HG02678 (cell line): ENCODE measurements at regions not wholly inside any gene's neighbourhood (a gene's known extent, or its start where the extent isn't known, plus 50 kb on each side); places are given as distances from the start of the nearest gene placed in this dataset.

Source experiments
- ATAC-seq: cut with Tn5 transposase; IDR thresholded peaks from one replicate; pipeline ENCODE4 v1.9.1; 2021; ENCODE audit warnings: mild to moderate bottlenecking, moderate library complexity; ENCODE audit not compliant: unreplicated experiment

DNA sequence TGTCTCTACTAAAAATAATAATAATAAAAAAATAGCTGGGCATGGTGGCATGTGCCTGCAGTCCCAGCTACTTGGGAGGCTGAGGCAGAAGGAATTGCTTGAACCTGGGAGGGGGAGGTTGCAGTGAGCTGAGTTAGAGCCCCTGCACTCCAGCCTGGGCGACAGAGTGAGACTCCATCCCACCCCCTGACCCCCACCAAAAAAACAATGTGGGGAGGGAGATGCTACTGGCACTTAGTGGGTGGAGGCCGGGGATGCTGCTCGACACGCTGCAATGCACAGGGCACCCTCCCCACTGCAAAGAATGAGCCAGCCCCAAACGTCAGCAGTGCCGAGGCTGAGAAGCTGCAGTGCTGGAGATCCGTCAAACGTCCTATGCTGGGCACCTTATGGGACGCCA lies 77.5 kb upstream of the MAP1LC3B2 start:
- ATAC-seq: no peak

DNA sequence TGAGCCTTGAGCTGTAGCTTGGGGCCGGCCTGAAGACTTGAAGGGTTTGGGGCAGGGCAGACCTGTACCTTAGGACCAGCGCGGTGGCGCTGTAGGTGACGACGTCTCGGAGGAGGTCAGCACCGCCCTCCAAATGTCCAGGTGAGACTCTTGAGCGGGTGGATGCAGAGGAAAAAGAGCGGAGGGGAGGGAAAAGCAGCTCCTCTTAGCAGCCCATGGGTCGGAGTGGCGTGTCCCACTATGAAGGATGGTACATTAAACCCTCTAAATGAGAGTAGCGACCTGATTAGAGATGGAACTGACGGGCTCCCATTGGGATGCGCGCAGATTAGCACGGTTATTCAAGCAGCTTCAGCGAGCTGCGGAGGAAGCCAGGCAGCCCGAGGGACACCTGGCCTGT lies 77.0 kb upstream of the MAP1LC3B2 start:
- ATAC-seq: no peak

DNA sequence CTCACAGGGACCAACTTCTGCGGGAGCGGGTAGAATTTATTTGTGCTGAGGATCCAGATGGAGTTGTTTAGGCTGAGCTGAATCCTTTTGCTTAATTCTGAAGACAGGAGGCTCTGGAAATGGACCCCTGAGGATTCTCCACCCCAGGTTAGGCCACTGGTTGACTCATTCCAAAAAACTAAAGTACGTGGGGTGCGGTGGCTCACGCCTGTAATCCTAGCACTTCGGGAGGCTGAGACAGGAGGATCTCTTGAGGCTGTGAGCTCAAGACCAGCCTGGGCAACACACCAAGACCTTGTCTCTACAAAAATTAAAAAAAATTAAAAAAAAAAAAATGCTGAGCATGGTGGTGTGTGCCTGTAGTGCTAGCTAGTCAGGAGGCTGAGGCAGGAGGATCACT lies 76.3 kb upstream of the MAP1LC3B2 start:
- ATAC-seq: no peak

DNA sequence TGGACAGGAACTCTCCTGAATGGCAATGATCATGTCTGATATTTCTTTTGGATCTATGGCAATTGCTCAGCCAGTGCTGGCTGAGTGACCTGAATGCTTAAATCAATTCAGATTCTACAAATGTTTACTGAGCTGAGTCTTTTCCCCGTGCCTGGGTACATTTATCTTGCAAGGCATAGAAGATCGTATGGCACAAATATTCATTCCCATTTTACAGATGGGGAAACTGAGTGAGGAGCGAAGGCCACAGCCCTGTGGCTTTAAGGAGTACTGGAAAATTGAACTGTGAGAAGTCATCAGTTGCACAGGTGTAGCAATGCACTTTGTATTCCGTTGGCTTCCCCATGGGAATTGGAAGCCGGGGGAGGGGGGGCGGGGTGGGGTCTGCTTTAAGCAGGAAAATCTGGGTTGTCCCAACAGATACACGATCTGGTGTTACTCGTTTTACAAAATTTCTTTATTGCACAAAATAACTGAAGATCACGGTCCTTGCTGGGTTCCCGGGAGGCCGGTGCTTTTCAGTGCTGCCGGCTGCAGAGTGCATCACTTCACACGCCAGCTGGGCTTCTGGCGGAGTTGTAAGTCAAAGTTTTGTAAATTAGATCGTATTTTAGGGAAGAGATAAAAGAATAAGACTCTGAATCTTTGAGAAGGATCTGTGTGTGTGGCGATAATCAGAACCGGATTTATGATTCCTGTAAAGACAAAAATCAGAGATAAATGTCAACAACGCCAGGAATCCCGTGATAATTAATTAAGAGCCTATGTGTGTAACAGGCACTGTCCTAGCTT lies 75.0 kb upstream of the MAP1LC3B2 start:
- no peak for ATAC-seq

DNA sequence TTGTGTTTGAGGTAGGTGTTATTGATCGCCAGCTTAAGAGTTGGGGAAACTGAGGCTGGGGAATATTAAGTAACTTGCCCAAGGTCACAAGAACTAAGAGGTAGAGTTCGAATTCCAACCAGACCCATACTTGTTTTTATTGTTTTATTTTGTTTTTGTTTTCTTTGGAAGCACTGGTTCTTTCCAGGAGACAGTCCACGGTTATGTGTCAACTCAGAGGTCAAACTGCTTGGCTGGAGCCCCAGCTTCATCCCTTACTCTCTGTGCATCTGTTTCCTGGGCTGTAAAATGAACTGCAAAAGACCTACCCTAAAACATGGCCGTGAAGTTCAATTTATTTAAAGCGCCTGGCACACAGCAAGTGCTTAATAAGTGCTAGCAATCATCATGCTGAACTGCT lies 74.4 kb upstream of the MAP1LC3B2 start:
- ATAC-seq: no peak

DNA sequence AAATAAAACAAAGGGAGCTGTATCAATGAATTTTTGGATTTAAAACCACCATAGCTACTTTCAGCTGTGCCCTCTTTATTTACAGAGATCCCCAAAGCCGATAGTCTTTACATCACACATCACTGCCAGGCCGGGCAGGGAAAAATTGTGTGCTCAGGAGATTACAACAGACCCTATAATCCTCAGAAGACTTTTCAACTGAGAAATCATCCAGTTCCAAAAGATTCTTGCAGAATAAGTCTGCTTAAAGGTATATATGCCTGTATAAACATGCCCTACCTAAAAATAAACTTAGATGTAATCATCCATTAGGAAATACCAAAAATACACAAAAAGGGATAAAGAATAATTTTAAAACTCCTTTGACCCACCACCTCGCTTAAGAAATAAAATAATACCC lies 70.1 kb upstream of the MAP1LC3B2 start:
- no peak for ATAC-seq

DNA sequence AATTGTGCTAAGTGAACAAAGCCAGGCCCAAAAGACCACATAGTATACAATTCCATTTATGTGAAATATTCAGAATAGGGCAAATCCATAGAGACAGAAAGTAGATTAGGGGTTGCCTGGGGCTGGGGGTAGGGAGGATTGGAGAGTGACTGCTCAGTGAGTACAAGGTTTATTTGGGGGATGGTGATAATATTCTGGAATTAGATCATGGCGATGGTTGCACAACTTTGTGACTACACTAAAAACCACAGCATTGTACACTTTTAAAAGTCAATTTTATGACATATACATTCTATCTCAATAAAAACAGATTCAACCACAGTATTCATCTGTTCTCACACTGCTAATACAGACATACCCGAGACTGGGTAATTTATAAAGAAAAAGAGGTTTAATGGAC lies 68.7 kb upstream of the MAP1LC3B2 start:
- no peak for ATAC-seq

DNA sequence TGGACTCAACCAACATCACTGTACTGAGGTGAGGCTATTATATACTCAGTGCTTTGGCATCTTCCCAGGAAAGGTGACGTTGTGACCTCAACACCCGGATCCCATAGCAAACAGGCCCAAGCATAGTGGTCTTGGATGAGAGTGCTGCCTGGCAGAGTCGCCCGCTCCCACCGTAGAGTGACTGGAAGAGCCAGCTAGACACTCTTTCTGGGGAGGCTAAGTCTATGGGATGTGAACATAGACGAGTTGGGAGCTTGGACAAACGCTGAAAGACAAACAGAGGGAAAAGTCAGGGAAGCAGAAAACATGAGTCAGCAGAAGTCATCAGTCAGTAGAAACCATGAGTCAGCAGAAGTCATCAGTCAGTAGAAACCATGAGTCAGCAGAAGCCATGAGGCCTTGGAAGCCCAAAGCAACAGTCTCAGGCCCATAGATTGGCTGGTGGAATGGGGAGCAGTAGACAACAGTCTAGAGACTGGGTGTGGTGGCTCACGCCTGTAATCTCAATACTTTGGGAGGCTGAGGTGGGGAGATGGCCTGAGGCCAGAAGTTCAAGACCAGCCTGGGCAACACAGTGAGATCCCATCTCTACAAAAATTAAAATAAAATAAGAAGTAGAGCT lies 66.4 kb upstream of the MAP1LC3B2 start:
- ATAC-seq: no peak

DNA sequence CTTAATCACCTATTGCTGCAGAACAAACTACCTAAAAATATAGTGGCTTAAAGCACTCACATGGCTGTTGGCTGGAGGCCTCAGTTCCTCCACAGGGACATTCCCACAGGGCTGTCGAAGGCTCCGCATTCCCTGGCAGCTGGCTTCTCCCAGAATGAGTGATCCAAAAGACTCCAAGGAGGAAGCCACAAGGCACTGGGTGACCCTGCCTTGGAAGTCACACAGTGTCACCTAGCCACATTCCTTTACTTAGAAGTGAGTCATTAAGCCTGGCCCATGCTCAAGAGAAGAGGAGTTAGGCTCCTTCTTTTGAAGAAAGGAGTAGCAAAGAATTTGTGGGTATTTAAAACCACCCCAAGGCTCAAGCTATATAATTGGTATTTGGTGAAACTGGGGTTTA lies 63.9 kb upstream of the MAP1LC3B2 start:
- ATAC-seq: no peak

DNA sequence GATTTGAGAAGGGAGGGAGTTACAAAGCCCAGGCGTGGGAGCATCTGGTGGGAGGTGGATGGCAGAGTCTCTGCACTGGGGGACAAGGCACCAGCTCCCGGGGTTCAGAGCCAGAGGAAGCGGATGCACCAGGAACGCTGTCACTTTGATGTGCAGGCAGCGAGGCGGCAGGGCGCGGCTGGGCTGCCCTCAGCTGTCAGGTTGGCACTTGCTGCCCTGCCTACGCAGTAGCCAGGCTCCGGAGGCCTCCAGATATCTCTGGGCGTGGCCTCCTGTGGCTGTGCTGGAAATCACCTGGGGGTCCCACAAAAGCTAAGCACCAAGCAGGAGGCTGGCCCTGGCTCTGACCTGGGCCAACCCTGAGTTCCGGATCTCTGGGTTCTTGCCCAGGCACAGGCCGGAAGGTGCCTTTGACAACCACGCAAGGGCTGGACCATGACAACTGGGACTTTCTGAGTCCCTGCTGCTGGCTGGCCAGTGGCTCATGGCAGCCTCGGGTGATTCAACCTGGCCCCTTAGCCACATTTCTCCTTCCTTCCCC lies 62.1 kb upstream of the MAP1LC3B2 start:
- ATAC-seq: no peak

DNA sequence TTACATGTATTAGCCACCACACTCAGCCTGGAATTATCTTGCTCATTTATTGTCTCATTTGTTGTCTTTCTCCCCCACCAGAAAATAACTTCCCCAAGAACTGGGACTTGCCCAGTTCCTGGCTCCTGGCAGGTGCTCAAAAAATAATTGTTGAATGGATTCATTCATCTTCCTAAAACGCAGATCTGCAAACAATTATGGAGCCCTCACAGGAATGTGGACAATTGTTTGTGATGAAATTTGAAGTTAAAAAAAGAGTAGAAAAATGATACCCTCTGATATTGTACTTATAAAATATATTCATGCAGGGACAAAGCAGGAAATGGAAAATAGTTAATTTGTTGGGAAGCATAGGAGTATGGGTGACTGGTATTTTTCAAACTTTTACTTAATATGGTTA lies 60.7 kb upstream of the MAP1LC3B2 start:
- no peak for ATAC-seq

DNA sequence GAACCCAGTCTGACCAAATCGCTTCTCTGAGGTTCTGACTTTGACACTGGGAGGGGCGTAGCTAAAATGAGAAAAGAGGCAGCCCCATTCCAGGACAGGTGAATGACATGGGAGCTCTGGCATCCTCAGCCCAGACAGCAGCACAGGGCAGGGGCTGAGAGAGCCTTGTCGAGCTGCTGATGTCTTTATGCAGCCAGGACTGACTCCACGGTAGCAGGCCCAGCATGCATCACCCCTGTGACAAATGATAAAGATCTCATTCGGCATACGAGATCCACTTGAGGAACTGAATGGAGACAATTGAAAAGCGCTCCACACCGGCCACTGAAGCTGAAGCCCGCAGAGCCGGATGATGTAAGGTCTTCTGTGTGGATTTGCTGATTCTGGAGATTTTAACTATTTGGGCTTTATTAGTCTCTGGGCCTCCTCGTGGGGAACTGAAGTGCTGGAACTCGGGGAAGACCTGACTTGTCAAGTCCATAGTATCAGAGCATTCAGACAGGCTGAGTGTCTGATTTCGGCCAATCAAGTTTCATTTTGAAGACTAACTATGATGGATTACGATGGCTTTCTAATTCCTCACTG lies 56.9 kb upstream of the MAP1LC3B2 start:
- ATAC-seq: no peak

DNA sequence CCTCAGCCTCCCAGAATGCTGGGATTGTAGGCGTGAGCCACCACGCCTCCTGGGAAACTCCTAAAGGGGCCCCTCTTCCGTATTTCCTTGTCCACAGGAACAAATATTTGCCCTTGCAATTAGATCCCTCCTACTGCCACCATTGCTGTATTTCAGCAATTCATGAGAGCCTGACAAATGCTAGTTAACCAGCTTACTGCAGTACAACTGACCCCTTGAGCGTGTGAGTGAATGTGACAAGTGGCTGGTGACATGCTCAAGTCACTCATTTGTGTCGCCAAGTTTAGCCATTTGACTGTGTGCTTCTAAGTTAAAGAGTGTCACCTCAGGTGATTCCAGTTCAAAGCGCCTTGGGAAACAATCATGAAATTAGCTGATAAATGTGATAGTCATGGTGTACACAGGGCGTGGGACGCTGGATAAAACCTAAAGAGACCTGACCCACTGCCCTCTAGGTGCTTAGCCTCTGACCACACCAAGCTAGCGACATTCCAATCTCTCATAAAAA lies 56.1 kb upstream of the MAP1LC3B2 start:
- no peak for ATAC-seq

DNA sequence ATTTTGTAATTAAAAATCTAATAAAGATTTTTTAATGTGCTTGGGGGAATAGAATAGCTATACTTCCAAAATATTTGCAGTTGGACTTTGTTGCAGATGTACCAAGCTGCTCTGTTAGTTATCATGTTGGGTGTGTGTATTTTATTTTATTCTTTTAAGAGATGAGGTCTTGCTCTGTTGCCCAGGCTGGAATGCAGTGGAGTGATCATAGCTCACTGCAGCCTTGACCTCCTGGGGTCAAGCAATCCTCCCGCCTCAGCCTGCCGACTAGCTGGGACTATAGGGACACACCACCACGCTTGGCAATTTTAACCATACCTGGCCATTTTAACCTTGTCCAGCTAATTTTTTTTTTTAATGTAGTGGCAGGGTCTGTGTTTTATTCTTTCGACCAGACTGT lies 54.7 kb upstream of the MAP1LC3B2 start:
- no peak for ATAC-seq

DNA sequence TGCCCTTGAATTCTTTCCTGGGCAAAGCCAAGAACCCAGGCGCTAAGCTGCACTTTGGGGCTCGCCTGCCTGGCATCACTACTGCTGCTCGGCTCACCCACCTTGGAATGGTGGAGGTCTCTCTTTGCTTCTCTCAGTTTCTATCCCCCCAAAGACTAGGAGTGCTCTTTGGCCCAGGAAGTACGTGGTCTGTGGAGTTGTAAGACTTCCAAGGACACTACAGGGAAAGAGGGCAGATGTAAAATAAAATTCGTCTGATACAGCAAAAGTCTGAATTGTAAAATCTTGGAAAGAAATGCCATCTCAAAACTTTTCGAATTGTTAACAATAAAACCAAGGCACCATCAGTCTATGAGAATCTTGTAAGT lies 52.5 kb upstream of the MAP1LC3B2 start:
- no peak for ATAC-seq

DNA sequence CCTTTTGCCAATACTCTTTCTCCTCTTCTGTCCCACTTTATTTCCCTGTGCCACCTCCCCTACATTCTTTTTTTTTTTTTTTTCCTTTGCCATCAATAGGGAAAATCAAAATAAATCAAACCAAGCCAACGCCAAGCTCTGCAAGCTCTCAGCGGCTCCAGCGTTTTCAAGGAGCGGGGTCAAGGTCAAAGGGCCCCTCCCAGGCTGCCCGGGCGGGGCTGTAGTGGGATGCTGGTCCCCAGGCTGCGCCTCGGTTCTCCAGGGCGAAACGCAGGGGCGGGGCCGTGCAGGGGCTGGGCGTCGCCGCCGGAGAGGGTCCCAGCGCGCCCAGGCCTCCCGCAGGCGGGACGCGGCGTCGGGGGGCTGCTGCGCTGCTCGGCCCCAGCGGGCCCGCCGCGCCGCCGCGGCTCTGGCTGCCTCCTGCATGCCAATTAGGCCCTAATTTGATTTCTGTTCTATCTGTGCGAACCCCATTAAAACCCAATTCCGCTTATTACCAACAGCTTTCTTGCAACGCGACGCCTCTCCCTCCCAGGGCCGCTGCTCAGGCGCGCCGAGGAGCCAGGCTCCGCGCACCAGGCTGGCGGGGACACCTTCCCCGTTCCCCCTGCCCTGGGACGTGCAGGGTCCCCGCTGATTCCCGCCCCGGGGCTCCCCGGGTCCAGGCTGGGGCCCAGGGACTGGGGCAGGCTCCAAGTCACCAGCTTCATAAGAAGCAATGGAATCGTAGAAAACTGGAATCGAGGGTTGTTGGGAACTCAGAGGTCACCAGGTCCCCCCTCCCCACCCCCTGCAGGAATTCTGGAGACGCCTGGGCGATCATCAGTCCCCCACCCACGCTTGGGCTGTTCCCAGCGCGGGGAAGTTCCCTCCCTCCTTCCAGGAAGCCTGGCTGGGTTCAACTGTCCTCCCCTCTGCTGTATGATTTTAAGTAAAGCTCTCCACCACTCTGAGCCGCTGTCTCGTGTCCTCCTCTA lies 50.7 kb upstream of the MAP1LC3B2 start:
- no peak for ATAC-seq
